Endothelial cell of umbilical vein (primary cell): ENCODE measurements at regions not wholly inside any gene's neighbourhood (a gene's known extent, or its start where the extent isn't known, plus 50 kb on each side); places are given as distances from the start of the nearest gene placed in this dataset.

Experiments used
- BruUV-seq: library from RNA; stranded (reverse); fragments of 400-500 nt; replicated peaks from 2 replicates; lab custom pipeline; 2021; lab: Mats Ljungman, UMichigan
- CTCF ChIA-PET: fragments of 300-600, 350-600 bp; sonication (Branson Sonifier 250); formaldehyde crosslinking; loops from one replicate; lab custom pipeline; 2021; ENCODE audit warnings: antibody characterized with exemption, inconsistent platforms; lab: Charles Lee
- POLR2A ChIA-PET: fragments of 300-600, 350-600 bp; sonication (Branson Sonifier 250); formaldehyde crosslinking; loops from one replicate; lab custom pipeline; 2021; ENCODE audit warnings: antibody characterized with exemption, inconsistent platforms; lab: Charles Lee
- DNase-seq: peaks from one replicate; pipeline ENCODE4 v3.0.0-alpha.2; 2011; ENCODE audit warnings: low read depth, low spot score
- FAIRE-seq: peaks from 2 replicates; lab custom pipeline; 2011; peaks lifted over from hg19 to GRCh38; lab: Jason Lieb, UNC
- H2AFZ ChIP-seq: 2 replicates; pipeline ENCODE4 v1.6.0; 2012; ENCODE audit warnings: low read depth, low read length, control low read depth, inconsistent platforms
- H3K27ac ChIP-seq: 2 replicates; pipeline ENCODE4 v1.5.1; 2011; ENCODE audit warnings: low read depth, mild to moderate bottlenecking, control low read depth, low read length, moderate library complexity; ENCODE audit not compliant: insufficient read depth
- H3K27me3 ChIP-seq, 2 experiments: 2 replicates each; pipeline versions ENCODE4 v1.6.0 to v1.6.1; 2011; ENCODE audit warnings: low read length in 2 of 2, mixed read lengths in 1 of 2; ENCODE audit not compliant: control insufficient read depth in 2 of 2, insufficient read depth in 2 of 2
- H3K36me3 ChIP-seq, 2 experiments: 2 replicates in 1 of 2; 3 replicates in 1 of 2; pipeline ENCODE4 v1.5.1; 2011; ENCODE audit warnings: low read length in 2 of 2, mild to moderate bottlenecking in 1 of 2, moderate library complexity in 1 of 2; ENCODE audit not compliant: control insufficient read depth in 2 of 2, insufficient read depth in 2 of 2; ENCODE audit errors: extremely low read depth in 1 of 2
- H3K4me1 ChIP-seq: 3 replicates; pipeline ENCODE4 v1.5.1; 2011; ENCODE audit warnings: mild to moderate bottlenecking, low read length; ENCODE audit not compliant: control insufficient read depth, insufficient read depth; ENCODE audit errors: extremely low read depth
- H3K4me2 ChIP-seq: 2 replicates; pipeline ENCODE4 v1.6.1; 2011; ENCODE audit warnings: low read length, control low read depth, mixed read lengths; ENCODE audit not compliant: insufficient read depth
- H3K4me3 ChIP-seq, 3 experiments: fragments of 200-600 bp in 1 of 3; sonication (generic), shearing (Covaris generic) in 1 of 3; replicated peaks in 1 of 3; 2 replicates each; pipeline ENCODE4 v1.5.1; 2011 to 2016; ENCODE audit warnings: control low read depth in 3 of 3, low read length in 3 of 3, mild to moderate bottlenecking in 2 of 3, inconsistent platforms in 1 of 3, low read depth in 1 of 3, moderate library complexity in 1 of 3; ENCODE audit not compliant: insufficient read depth in 1 of 3
- H3K79me2 ChIP-seq: 2 replicates; pipeline ENCODE4 v1.6.0; 2012; ENCODE audit warnings: low read length, inconsistent platforms; ENCODE audit not compliant: control insufficient read depth, insufficient read depth
- H3K9ac ChIP-seq: replicated peaks from 2 replicates; pipeline ENCODE3; 2011; ENCODE audit warnings: low read length, control low read depth; ENCODE audit not compliant: insufficient read depth; ENCODE audit errors: extremely low read depth
- H3K9me1 ChIP-seq: replicated peaks from 3 replicates; pipeline ENCODE4 v1.6.0; 2011; ENCODE audit warnings: mild to moderate bottlenecking, low read length; ENCODE audit not compliant: control insufficient read depth, insufficient read depth; ENCODE audit errors: extremely low read depth
- H3K9me3 ChIP-seq: replicated peaks from 2 replicates; pipeline ENCODE4 v1.5.1; 2012; ENCODE audit warnings: low read length, inconsistent platforms; ENCODE audit not compliant: control insufficient read depth, insufficient read depth
- H4K20me1 ChIP-seq: replicated peaks from 2 replicates; pipeline ENCODE3; 2011; ENCODE audit warnings: mild to moderate bottlenecking, low read length; ENCODE audit not compliant: control insufficient read depth, insufficient read depth; ENCODE audit errors: extremely low read depth
- EZH2 ChIP-seq: IDR thresholded peaks from 2 replicates; pipeline ENCODE4 v1.6.1; 2012; ENCODE audit warnings: borderline replicate concordance, low read depth, mild to moderate bottlenecking, moderate library complexity, low read length, inconsistent platforms; ENCODE audit not compliant: severe bottlenecking
- FOS ChIP-seq: IDR thresholded peaks from 2 replicates; pipeline ENCODE4 v1.6.1; 2011; ENCODE audit warnings: mild to moderate bottlenecking, low read length, moderate library complexity, borderline replicate concordance; ENCODE audit not compliant: insufficient read depth
- GATA2 ChIP-seq: IDR thresholded peaks from 2 replicates; pipeline ENCODE4 v1.7.0; 2011; ENCODE audit warnings: low read depth, mild to moderate bottlenecking, moderate library complexity, mixed read lengths, low read length; ENCODE audit not compliant: insufficient read length, insufficient read depth
- JUN ChIP-seq: IDR thresholded peaks from 2 replicates; pipeline ENCODE4 v1.6.1; 2011; ENCODE audit warnings: borderline replicate concordance, low read depth; ENCODE audit not compliant: insufficient read length, insufficient read depth
- MAX ChIP-seq: IDR thresholded peaks from 2 replicates; pipeline ENCODE4 v1.6.1; 2011; ENCODE audit not compliant: insufficient read depth, insufficient read length
- MYC ChIP-seq: IDR thresholded peaks from one replicate; pipeline ENCODE4 v1.6.1; 2011; ENCODE audit warnings: mild to moderate bottlenecking, low read depth, low read length
- POLR2A ChIP-seq: IDR thresholded peaks from 2 replicates; pipeline ENCODE4 v1.6.1; 2012; ENCODE audit warnings: low read depth, mild to moderate bottlenecking, control low read depth, low read length
- POLR2AphosphoS5 ChIP-seq: IDR thresholded peaks from 2 replicates; pipeline ENCODE4 v1.6.1; 2012; ENCODE audit warnings: low read depth, mild to moderate bottlenecking, control low read depth, low read length, moderate library complexity; ENCODE audit not compliant: insufficient read depth
- dilution Hi-C: fragments of 300-500 bp; cut with MboI; formaldehyde crosslinking; loops from one replicate; pipeline ENCODE4 v1.15.0; 2019; ENCODE audit warnings: low sequenced_read_pairs; ENCODE audit not compliant: extremely low pct_ligation_motif_present
- intact Hi-C: fragments of 100-400 bp; cut with micrococcal nuclease; formaldehyde crosslinking; loops from one replicate; pipeline ENCODE4 v1.10.0; 2022
- TF ChIP-seq, protein P1 (sequence below), 2 donors: IDR thresholded peaks; 1 replicate in 1 of 2; 2 replicates in 1 of 2; pipeline ENCODE4 v1.5.1; 2011; ENCODE audit warnings: low read length in 2 of 2, mild to moderate bottlenecking in 2 of 2, moderate library complexity in 2 of 2, control low read depth in 1 of 2, inconsistent platforms in 1 of 2, low read depth in 1 of 2; ENCODE audit not compliant: insufficient read depth in 1 of 2; ENCODE audit errors: extremely low read depth in 1 of 2

GRCh38 chr4:69038582-69038981 is 57.7 kb upstream of the UGT2B7 start:
- no peaks in the 10 kb centered on the region for H3K79me2 ChIP-seq
- DNase-seq, result peak; percentile 52

More at GRCh38 chr4:69038582-69038981, 57.7 kb upstream of the UGT2B7 start:
- dilution Hi-C loops (no loop called here), intact Hi-C loops (no loop called here)
- no peaks in the 10 kb centered on the region for H3K9me3 ChIP-seq
- no peaks in the 10 kb centered on the region for H3K9me1 ChIP-seq
- H3K36me3 ChIP-seq, result no peaks in the 10 kb centered on the region
- no TSS peak for BruUV-seq
- no peak for FAIRE-seq
- POLR2A ChIA-PET, result no interaction called here
- no peak overlapping the region for H3K9ac ChIP-seq
- no peak overlapping the region for H3K4me3 ChIP-seq
- TF ChIP-seq JUN (peak; percentile 60), FOS (peak; percentile 90), MAX (no peak), POLR2AphosphoS5 (no peak), POLR2A (no peak), GATA2 (peak; percentile 20), EZH2 (no peak), MYC (no peak)
- TF ChIP-seq, protein P1, sequence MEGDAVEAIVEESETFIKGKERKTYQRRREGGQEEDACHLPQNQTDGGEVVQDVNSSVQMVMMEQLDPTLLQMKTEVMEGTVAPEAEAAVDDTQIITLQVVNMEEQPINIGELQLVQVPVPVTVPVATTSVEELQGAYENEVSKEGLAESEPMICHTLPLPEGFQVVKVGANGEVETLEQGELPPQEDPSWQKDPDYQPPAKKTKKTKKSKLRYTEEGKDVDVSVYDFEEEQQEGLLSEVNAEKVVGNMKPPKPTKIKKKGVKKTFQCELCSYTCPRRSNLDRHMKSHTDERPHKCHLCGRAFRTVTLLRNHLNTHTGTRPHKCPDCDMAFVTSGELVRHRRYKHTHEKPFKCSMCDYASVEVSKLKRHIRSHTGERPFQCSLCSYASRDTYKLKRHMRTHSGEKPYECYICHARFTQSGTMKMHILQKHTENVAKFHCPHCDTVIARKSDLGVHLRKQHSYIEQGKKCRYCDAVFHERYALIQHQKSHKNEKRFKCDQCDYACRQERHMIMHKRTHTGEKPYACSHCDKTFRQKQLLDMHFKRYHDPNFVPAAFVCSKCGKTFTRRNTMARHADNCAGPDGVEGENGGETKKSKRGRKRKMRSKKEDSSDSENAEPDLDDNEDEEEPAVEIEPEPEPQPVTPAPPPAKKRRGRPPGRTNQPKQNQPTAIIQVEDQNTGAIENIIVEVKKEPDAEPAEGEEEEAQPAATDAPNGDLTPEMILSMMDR (IDR thresholded peaks at IDR 0.05; ENCODE audit: extremely low read depth in 1 of 2, insufficient read depth in 1 of 2, low read depth in 1 of 2, low read length in 2 of 2), result no peak
- CTCF ChIA-PET, result interaction anchor here (1.3 to 1.8 kb wide), 5 partner anchors 9 to 22 kb away, joined by 3 to 5 read pairs (median 3); no protein-coding TSS in a partner anchor
- H2AFZ ChIP-seq, result no peak overlapping the region
- H3K27me3 ChIP-seq, result no peaks in the 10 kb centered on the region
- no peaks in the 10 kb centered on the region for H4K20me1 ChIP-seq
- H3K4me1 ChIP-seq, result no peaks in the 10 kb centered on the region
- H3K27ac ChIP-seq, result no peak overlapping the region
- H3K4me2 ChIP-seq, result no peak overlapping the region
